Smooth muscle cell (in vitro differentiated cells): ENCODE measurements at regions not wholly inside any gene's neighbourhood (a gene's known extent, or its start where the extent isn't known, plus 50 kb on each side); places are given as distances from the start of the nearest gene placed in this dataset.
A peak's percentile ranks its signal among the peaks of the same experiment; 100 is the strongest.

Source experiments
- DNase-seq: peaks from one replicate; lab custom pipeline; 2025; ENCODE audit not compliant: unreplicated experiment; lab: John Stamatoyannopoulos, UW
- H2AFZ ChIP-seq: fragments of 200-600 bp; sonication (generic); 2 replicates; pipeline ENCODE4 v1.6.0; 2016; ENCODE audit warnings: antibody characterized with exemption, low read depth, mild to moderate bottlenecking
- H3F3A ChIP-seq: fragments of 200-600 bp; sonication (generic); 2 replicates; pipeline ENCODE4 v1.6.0; 2017; ENCODE audit warnings: antibody characterized with exemption, low read depth
- H3K27ac ChIP-seq: fragments of 200-600 bp; sonication (generic); 2 replicates; pipeline ENCODE4 v1.5.1; 2016; ENCODE audit warnings: low read depth, mild to moderate bottlenecking
- H3K27me3 ChIP-seq: fragments of 200-600 bp; sonication (generic); 2 replicates; pipeline ENCODE4 v1.6.1; 2016; ENCODE audit warnings: low read depth, mild to moderate bottlenecking
- H3K36me3 ChIP-seq: fragments of 200-600 bp; sonication (generic); 2 replicates; pipeline ENCODE4 v1.5.1; 2016; ENCODE audit warnings: low read depth
- H3K4me1 ChIP-seq: fragments of 200-600 bp; sonication (generic); 2 replicates; pipeline ENCODE4 v1.5.1; 2016; ENCODE audit warnings: low read depth
- H3K4me2 ChIP-seq: fragments of 200-600 bp; sonication (generic); 2 replicates; pipeline ENCODE4 v1.6.0; 2016; ENCODE audit warnings: mild to moderate bottlenecking
- H3K4me3 ChIP-seq: fragments of 200-600 bp; sonication (generic); 2 replicates; pipeline ENCODE4 v1.5.1; 2016; ENCODE audit warnings: mild to moderate bottlenecking
- H3K79me2 ChIP-seq: fragments of 200-600 bp; sonication (generic); 2 replicates; pipeline ENCODE4 v1.6.0; 2016; ENCODE audit warnings: low read depth, mild to moderate bottlenecking
- H3K9ac ChIP-seq: fragments of 200-600 bp; sonication (generic); 2 replicates; pipeline ENCODE4 v1.6.0; 2016; ENCODE audit warnings: low read depth
- H3K9me3 ChIP-seq: fragments of 200-600 bp; sonication (generic); replicated peaks from 2 replicates; pipeline ENCODE4 v1.5.1; 2016; ENCODE audit warnings: low read depth
- H4K20me1 ChIP-seq: fragments of 200-600 bp; sonication (generic); 2 replicates; pipeline ENCODE4 v1.6.0; 2016; ENCODE audit warnings: low read depth
- CTCF ChIP-seq: fragments of 200-600 bp; sonication (generic); IDR thresholded peaks from 2 replicates; pipeline ENCODE4 v1.5.1; 2017; ENCODE audit warnings: borderline replicate concordance, mild to moderate bottlenecking, antibody characterized with exemption; ENCODE audit not compliant: insufficient read depth, poor library complexity, severe bottlenecking
- WGBS: methylation state at CpG from one replicate; pipeline ENCODE4 v1.1.7; 2016; ENCODE audit warnings: low lambda C conversion rate; 5-methylcytosine and 5-hydroxymethylcytosine counted together

- WGBS: 67% methylated on average over 4 of the region's 4 CpGs
- Histone ChIP-seq H3K9me3 (no peaks in the 10 kb centered on the region), H3K27ac (no peak overlapping the region), H3K4me2 (peak overlapping the region; percentile 18), H3K36me3 (no peaks in the 10 kb centered on the region), H3K79me2 (no peaks in the 10 kb centered on the region), H3K27me3 (no peaks in the 10 kb centered on the region), H3K9ac (no peak overlapping the region), H3F3A (no peaks in the 10 kb centered on the region), H2AFZ (no peak overlapping the region), H4K20me1 (no peaks in the 10 kb centered on the region), H3K4me3 (no peak overlapping the region), H3K4me1 (peaks cover 16% of the 10 kb centered on the region)
- no peak for TF ChIP-seq CTCF
- DNase-seq: no peak
Measured at GRCh38 chr4:187236209-187236890, 512.7 kb upstream of the FAT1 start.

DNA sequence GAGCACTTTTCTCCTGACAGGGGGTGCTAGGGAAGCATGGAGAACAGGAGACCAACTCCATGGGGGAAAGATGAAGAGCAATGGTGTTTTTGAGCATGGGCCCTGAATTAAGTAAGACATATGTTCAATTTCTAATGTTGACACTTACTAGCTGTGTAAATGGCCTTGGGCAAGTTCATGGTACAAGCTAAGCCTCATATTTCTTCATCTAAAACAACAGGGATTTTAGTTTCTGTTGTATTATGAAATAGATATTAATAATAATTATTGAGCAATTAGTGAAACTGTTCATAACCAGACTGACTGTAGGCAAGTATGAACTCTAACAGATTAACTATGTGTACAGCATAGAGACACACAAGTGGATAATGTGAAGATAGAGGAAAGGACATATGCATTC is 515.0 kb upstream of the FAT1 start:
- TF ChIP-seq CTCF: no peak
- no peak for DNase-seq
- no peak overlapping the region for H3K27ac ChIP-seq
- H3K4me1 ChIP-seq: peaks cover 6% of the 10 kb centered on the region
- no peak overlapping the region for H3K9ac ChIP-seq
- H2AFZ ChIP-seq: no peak overlapping the region
- no peak overlapping the region for H3K4me3 ChIP-seq
- H3K9me3 ChIP-seq: peaks cover 2% of the 10 kb centered on the region
- H3F3A ChIP-seq: no peaks in the 10 kb centered on the region
- H3K4me2 ChIP-seq: no peak overlapping the region
- no peaks in the 10 kb centered on the region for H3K27me3 ChIP-seq
- H3K79me2 ChIP-seq: no peaks in the 10 kb centered on the region
- no peaks in the 10 kb centered on the region for H3K36me3 ChIP-seq
- H4K20me1 ChIP-seq: no peaks in the 10 kb centered on the region

- Histone ChIP-seq H3K36me3 (no peaks in the 10 kb centered on the region), H2AFZ (no peak overlapping the region)
Measured at GRCh38 chr4:187251896-187252295, 528.2 kb upstream of the FAT1 start.

More at GRCh38 chr4:187251896-187252295, 528.2 kb upstream of the FAT1 start:
- no peaks in the 10 kb centered on the region for H3K9me3 ChIP-seq
- no peak for TF ChIP-seq CTCF
- H3K4me1 ChIP-seq: peaks cover 4% of the 10 kb centered on the region
- no peaks in the 10 kb centered on the region for H3F3A ChIP-seq
- H3K4me3 ChIP-seq: no peak overlapping the region
- WGBS: 86% methylated on average over 4 of the region's 4 CpGs
- no peak for DNase-seq
- H3K27ac ChIP-seq: no peak overlapping the region
- H4K20me1 ChIP-seq: no peaks in the 10 kb centered on the region
- H3K4me2 ChIP-seq: no peak overlapping the region
- no peaks in the 10 kb centered on the region for H3K79me2 ChIP-seq
- H3K27me3 ChIP-seq: peaks cover 13% of the 10 kb centered on the region
- H3K9ac ChIP-seq: no peak overlapping the region
